ENCODE measurements at regions not wholly inside any gene's neighbourhood (a gene's known extent, or its start where the extent isn't known, plus 50 kb on each side); places are given as distances from the start of the nearest gene placed in this dataset.

GRCh38 chr10:81514811-81515210 lies 360.2 kb upstream of the NRG3 start:
- TF ChIP-seq POLR2A (IDR thresholded peaks at IDR 0.05), result no peak
- TF ChIP-seq CTCF (IDR thresholded peaks at IDR 0.05), result no peak
